ENCODE measurements at regions not wholly inside any gene's neighbourhood (a gene's known extent, or its start where the extent isn't known, plus 50 kb on each side); places are given as distances from the start of the nearest gene placed in this dataset.

GRCh38 chr4:53682196-53682595, 90.9 kb upstream of the LNX1 start:
- CTCF ChIA-PET = no interaction called here
- H3K27ac ChIP-seq (ENCODE audit: low read depth, low read length) = no peak overlapping the region
- peaks cover 68% of the 10 kb centered on the region for H3K27me3 ChIP-seq (ENCODE audit: insufficient read depth, low read length)
- no peak overlapping the region for H2AFZ ChIP-seq (ENCODE audit: low read depth, low read length, poor library complexity, severe bottlenecking)
- no peaks in the 10 kb centered on the region for H3K79me2 ChIP-seq (ENCODE audit: insufficient read depth, low read length)
- no peaks in the 10 kb centered on the region for H3K9me3 ChIP-seq (ENCODE audit: control insufficient read depth in 1 of 2, insufficient read depth in 1 of 2, low read depth in 1 of 2, low read length in 2 of 2)
- RAD21 ChIA-PET (ENCODE audit: low non-redundant PET in 1 of 2, low total read pairs in 2 of 2, uncharacterized antibody in 2 of 2, unreplicated experiment in 2 of 2) = no interaction called here
- no peak for DNase-seq (ENCODE audit: low read depth, low spot score)
- no peaks in the 10 kb centered on the region for H3K36me3 ChIP-seq (ENCODE audit: control insufficient read depth in 1 of 2, insufficient read depth in 2 of 2, low read length in 2 of 2)
- no peaks in the 10 kb centered on the region for H3K4me1 ChIP-seq (ENCODE audit: control insufficient read depth in 1 of 2, insufficient read depth in 2 of 2, low read length in 2 of 2)
- POLR2A ChIA-PET = no interaction called here
- H4K20me1 ChIP-seq (ENCODE audit: insufficient read depth) = no peaks in the 10 kb centered on the region
- BruUV-seq (replicated peaks) = no TSS peak
- H3K9ac ChIP-seq (ENCODE audit: low read length) = no peak overlapping the region
- H3K9me2 ChIP-seq (ENCODE audit: insufficient read depth) = no peaks in the 10 kb centered on the region
- H3K4me2 ChIP-seq (ENCODE audit: low read length) = no peak overlapping the region
- no peak for TF ChIP-seq POLR2AphosphoS5 (IDR thresholded peaks at IDR 0.05; ENCODE audit: low read depth, low read length)
- no peak for TF ChIP-seq JUND (IDR thresholded peaks at IDR 0.05)
- no peak for TF ChIP-seq CEBPB (IDR thresholded peaks at IDR 0.05; ENCODE audit: low read depth)
- TF ChIP-seq SRF (IDR thresholded peaks at IDR 0.05; ENCODE audit: low read depth) = no peak
- TF ChIP-seq ZBTB33 (IDR thresholded peaks at IDR 0.05; ENCODE audit: extremely low read depth, insufficient replicate concordance, low read length) = no peak
- no peak for TF ChIP-seq RAD21 (IDR thresholded peaks at IDR 0.05; ENCODE audit: low read depth)
- TF ChIP-seq SP1 (IDR thresholded peaks at IDR 0.05; ENCODE audit: low read depth) = no peak
- no peak for TF ChIP-seq CBX3 (IDR thresholded peaks at IDR 0.05; ENCODE audit: low read depth)
- no peak for TF ChIP-seq TCF7L2 (IDR thresholded peaks at IDR 0.05; ENCODE audit: borderline replicate concordance, extremely low read depth, insufficient read depth, insufficient read length)
- TF ChIP-seq ZFX (IDR thresholded peaks at IDR 0.05) = no peak
- no peak for TF ChIP-seq CTCF (IDR thresholded peaks at IDR 0.05 in 2 of 3, conservative IDR thresholded peaks at IDR 0.05 in 1 of 3; ENCODE audit: borderline replicate concordance in 1 of 3, insufficient read depth in 1 of 3, low read depth in 2 of 3, low read length in 2 of 3)
- no peak for TF ChIP-seq FOSL1 (IDR thresholded peaks at IDR 0.05; ENCODE audit: low read depth)
- TF ChIP-seq EZH2phosphoT487 (IDR thresholded peaks at IDR 0.05; ENCODE audit: borderline replicate concordance) = no peak
- TF ChIP-seq REST (IDR thresholded peaks at IDR 0.05; ENCODE audit: low read depth) = no peak
- TF ChIP-seq ATF3 (IDR thresholded peaks at IDR 0.05) = no peak
- TF ChIP-seq POLR2A (IDR thresholded peaks at IDR 0.05; ENCODE audit: borderline replicate concordance, extremely low read depth, insufficient read depth, insufficient read length) = no peak
- ATAC-seq = no peak
- H3K4me3 ChIP-seq (replicated peaks in 1 of 2; ENCODE audit: low read depth in 1 of 2, low read length in 2 of 2) = no peak overlapping the region
- intact Hi-C loops (cut with micrococcal nuclease) = no loop called here

Data from HCT116 (cell line).